Nephron (organoid): ENCODE measurements at regions not wholly inside any gene's neighbourhood (a gene's known extent, or its start where the extent isn't known, plus 50 kb on each side); places are given as distances from the start of the nearest gene placed in this dataset.

Source experiments
- H3K27ac Mint-ChIP-seq, 3 experiments: 2 replicates each; pipeline ENCODE4 v1.8.0; 2020; ENCODE audit warnings: mixed read lengths in 3 of 3, mild to moderate bottlenecking in 2 of 3, moderate library complexity in 1 of 3
- H3K27me3 Mint-ChIP-seq: 2 replicates; pipeline ENCODE4 v1.8.0; 2021; ENCODE audit warnings: low read depth, mild to moderate bottlenecking, moderate library complexity, mixed read lengths
- H3K36me3 Mint-ChIP-seq: 2 replicates; pipeline ENCODE4 v1.8.0; 2020; ENCODE audit warnings: low read depth, mixed read lengths
- H3K4me1 Mint-ChIP-seq: 2 replicates; pipeline ENCODE4 v1.8.0; 2020; ENCODE audit warnings: mixed read lengths
- H3K4me3 Mint-ChIP-seq, 3 experiments: 2 replicates each; pipeline ENCODE4 v1.8.0; 2020; ENCODE audit warnings: mild to moderate bottlenecking in 3 of 3, mixed read lengths in 3 of 3, moderate library complexity in 2 of 3
- H3K9me3 Mint-ChIP-seq: 2 replicates; pipeline ENCODE4 v1.8.0; 2020; ENCODE audit warnings: mixed read lengths
- TF ChIP-seq, protein P1 (sequence below), 3 experiments: fragments of 200-600 bp; sonication (generic); IDR thresholded peaks; one replicate each; pipeline ENCODE4 v1.5.0; 2021; ENCODE audit warnings: antibody characterized with exemption in 3 of 3; ENCODE audit not compliant: unreplicated experiment in 3 of 3

GRCh38 chr10:131658476-131659110 lies 242.2 kb upstream of the PPP2R2D start:
- TF ChIP-seq, protein P1, sequence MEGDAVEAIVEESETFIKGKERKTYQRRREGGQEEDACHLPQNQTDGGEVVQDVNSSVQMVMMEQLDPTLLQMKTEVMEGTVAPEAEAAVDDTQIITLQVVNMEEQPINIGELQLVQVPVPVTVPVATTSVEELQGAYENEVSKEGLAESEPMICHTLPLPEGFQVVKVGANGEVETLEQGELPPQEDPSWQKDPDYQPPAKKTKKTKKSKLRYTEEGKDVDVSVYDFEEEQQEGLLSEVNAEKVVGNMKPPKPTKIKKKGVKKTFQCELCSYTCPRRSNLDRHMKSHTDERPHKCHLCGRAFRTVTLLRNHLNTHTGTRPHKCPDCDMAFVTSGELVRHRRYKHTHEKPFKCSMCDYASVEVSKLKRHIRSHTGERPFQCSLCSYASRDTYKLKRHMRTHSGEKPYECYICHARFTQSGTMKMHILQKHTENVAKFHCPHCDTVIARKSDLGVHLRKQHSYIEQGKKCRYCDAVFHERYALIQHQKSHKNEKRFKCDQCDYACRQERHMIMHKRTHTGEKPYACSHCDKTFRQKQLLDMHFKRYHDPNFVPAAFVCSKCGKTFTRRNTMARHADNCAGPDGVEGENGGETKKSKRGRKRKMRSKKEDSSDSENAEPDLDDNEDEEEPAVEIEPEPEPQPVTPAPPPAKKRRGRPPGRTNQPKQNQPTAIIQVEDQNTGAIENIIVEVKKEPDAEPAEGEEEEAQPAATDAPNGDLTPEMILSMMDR (IDR thresholded peaks at IDR 0.05; ENCODE audit: unreplicated experiment in 3 of 3), result no peak
- Mint-ChIP-seq H3K4me1 (peaks cover 11% of the 10 kb centered on the region), H3K36me3 (no peaks in the 10 kb centered on the region), H3K27ac (no peak overlapping the region), H3K9me3 (peaks cover 13% of the 10 kb centered on the region), H3K27me3 (peaks cover 22% of the 10 kb centered on the region), H3K4me3 (no peak overlapping the region)

GRCh38 chr10:131660427-131660826 lies 240.4 kb upstream of the PPP2R2D start:
- Mint-ChIP-seq H3K4me3 (no peak overlapping the region), H3K36me3 (no peaks in the 10 kb centered on the region), H3K27ac (no peak overlapping the region), H3K27me3 (peaks cover 9% of the 10 kb centered on the region), H3K4me1 (no peaks in the 10 kb centered on the region), H3K9me3 (peaks cover 19% of the 10 kb centered on the region)
- TF ChIP-seq, protein P1 (IDR thresholded peaks at IDR 0.05; ENCODE audit: unreplicated experiment in 3 of 3), result no peak

DNA sequence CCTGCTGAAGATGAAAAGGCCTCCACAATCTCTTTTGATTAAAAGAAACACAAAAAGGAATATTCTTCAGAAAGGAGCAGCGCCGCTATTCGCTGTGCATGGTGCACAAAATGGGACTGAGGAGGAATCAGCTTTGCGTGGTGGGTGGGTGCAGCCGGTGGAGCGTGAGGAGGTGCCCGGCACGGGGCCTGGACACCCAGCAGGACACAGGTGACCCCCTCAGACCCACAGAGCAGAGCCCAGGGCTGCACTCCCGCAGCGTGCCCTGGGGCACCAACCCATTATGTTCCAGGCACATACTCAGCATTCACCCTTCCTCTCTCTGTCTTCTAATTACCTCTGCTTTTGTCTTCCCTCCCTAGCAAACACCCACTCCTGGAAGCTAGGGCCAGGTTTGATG lies 238.0 kb upstream of the PPP2R2D start:
- no peaks in the 10 kb centered on the region for H3K36me3 Mint-ChIP-seq
- peaks cover 9% of the 10 kb centered on the region for H3K27me3 Mint-ChIP-seq
- no peak overlapping the region for H3K4me3 Mint-ChIP-seq
- H3K27ac Mint-ChIP-seq, result no peak overlapping the region
- no peaks in the 10 kb centered on the region for H3K4me1 Mint-ChIP-seq
- peaks cover 19% of the 10 kb centered on the region for H3K9me3 Mint-ChIP-seq
- TF ChIP-seq, protein P1 (IDR thresholded peaks at IDR 0.05; ENCODE audit: unreplicated experiment in 3 of 3), result no peak

DNA sequence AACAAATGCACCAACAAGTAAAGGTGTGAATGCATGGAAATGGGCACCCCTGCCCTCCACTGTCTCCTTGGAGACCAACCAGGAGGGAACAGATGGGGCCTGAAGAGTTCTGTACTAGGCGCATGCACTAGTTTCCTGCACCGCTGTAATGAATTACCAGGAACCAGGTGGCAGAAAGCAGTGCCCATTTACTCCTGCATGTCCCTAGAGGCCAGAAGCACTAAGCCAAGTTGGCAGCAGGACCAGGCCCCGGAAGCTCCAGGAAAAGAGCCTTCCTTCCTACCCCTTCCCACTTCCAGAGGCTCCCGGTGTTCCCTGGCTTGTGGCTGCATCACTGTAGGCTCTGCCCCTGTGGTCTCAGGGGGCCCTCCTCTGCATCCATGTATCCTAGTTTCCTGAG lies 237.5 kb upstream of the PPP2R2D start:
- TF ChIP-seq, protein P1 (IDR thresholded peaks at IDR 0.05; ENCODE audit: unreplicated experiment in 3 of 3), result no peak
- Mint-ChIP-seq H3K4me1 (no peaks in the 10 kb centered on the region), H3K4me3 (no peak overlapping the region), H3K36me3 (no peaks in the 10 kb centered on the region), H3K9me3 (peaks cover 19% of the 10 kb centered on the region), H3K27me3 (peaks cover 9% of the 10 kb centered on the region), H3K27ac (no peak overlapping the region)

DNA sequence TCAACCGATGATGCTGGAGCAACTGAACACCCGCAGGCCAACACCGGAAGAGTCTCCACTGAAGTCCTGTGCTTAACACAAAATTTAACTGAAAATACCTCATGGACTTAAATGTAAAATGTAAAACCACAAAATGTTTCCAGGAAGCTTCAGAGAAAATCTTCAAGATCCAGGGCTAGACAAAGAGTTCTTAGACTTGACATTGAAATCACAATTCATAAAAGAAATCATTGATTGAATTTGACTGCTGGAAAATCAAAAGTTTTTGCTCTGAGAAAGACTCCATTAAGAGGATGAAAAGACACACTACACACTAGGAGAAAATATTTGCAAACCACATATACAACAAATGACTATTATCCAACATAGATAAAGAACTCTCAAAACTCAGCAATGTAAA lies 234.7 kb upstream of the PPP2R2D start:
- TF ChIP-seq, protein P1 (IDR thresholded peaks at IDR 0.05; ENCODE audit: unreplicated experiment in 3 of 3), result no peak
- H3K4me1 Mint-ChIP-seq, result no peaks in the 10 kb centered on the region

GRCh38 chr10:131667047-131667446 lies 233.8 kb upstream of the PPP2R2D start:
- Mint-ChIP-seq H3K36me3 (no peaks in the 10 kb centered on the region), H3K4me1 (no peaks in the 10 kb centered on the region), H3K9me3 (peaks cover 24% of the 10 kb centered on the region), H3K27me3 (no peaks in the 10 kb centered on the region), H3K27ac (no peak overlapping the region), H3K4me3 (no peak overlapping the region)
- TF ChIP-seq, protein P1 (IDR thresholded peaks at IDR 0.05; ENCODE audit: unreplicated experiment in 3 of 3), result no peak

More for the DNA sequence above, 234.7 kb upstream of the PPP2R2D start:
- no peaks in the 10 kb centered on the region for H3K36me3 Mint-ChIP-seq
- H3K9me3 Mint-ChIP-seq, result peaks cover 15% of the 10 kb centered on the region
- H3K4me3 Mint-ChIP-seq, result no peak overlapping the region
- no peak overlapping the region for H3K27ac Mint-ChIP-seq
- no peaks in the 10 kb centered on the region for H3K27me3 Mint-ChIP-seq
